NCI-H1436 treated with DMSO at 0.1 percent for 48 hours (cell line): ENCODE measurements at regions not wholly inside any gene's neighbourhood (a gene's known extent, or its start where the extent isn't known, plus 50 kb on each side); places are given as distances from the start of the nearest gene placed in this dataset.
"Not testable (repeated sequence)": the region's sequence is repeated elsewhere in the genome, so short reads cannot be mapped to it uniquely, and the experiment has no call there.

ENCODE experiments used
- DNase-seq: peaks from one replicate; lab custom pipeline; 2025; lab: John Stamatoyannopoulos, UW

GRCh38 chr11:67877316-67877715 is 126.6 kb downstream of the UNC93B1 start:
- not testable (repeated sequence) for DNase-seq

GRCh38 chr11:67873223-67873622 is 130.7 kb downstream of the UNC93B1 start:
- not testable (repeated sequence) for DNase-seq

GRCh38 chr11:67871168-67871567 is 132.7 kb downstream of the UNC93B1 start:
- not testable (repeated sequence) for DNase-seq

- not testable (repeated sequence) for DNase-seq
These were observed 141.0 kb downstream of the UNC93B1 start for GRCh38 chr11:67862896-67863295.

GRCh38 chr11:67859513-67860161 is 144.3 kb downstream of the UNC93B1 start:
- DNase-seq, result not testable (repeated sequence)

GRCh38 chr11:67850747-67851146 is 153.2 kb downstream of the UNC93B1 start:
- not testable (repeated sequence) for DNase-seq

- not testable (repeated sequence) for DNase-seq
These were observed 154.1 kb downstream of the UNC93B1 start for GRCh38 chr11:67849766-67850165.

GRCh38 chr11:67847896-67848875 is 155.7 kb downstream of the UNC93B1 start:
- DNase-seq, result not testable (repeated sequence)

- not testable (repeated sequence) for DNase-seq
These were observed 157.6 kb downstream of the UNC93B1 start for GRCh38 chr11:67846303-67846702.

GRCh38 chr11:67845296-67845695 is 158.6 kb downstream of the UNC93B1 start:
- not testable (repeated sequence) for DNase-seq

- not testable (repeated sequence) for DNase-seq
These were observed 163.3 kb downstream of the UNC93B1 start for GRCh38 chr11:67840599-67840998.

- DNase-seq, result not testable (repeated sequence)
These were observed 155.7 kb upstream of the ALDH3B2 start for GRCh38 chr11:67830152-67830551.

- not testable (repeated sequence) for DNase-seq
These were observed 152.5 kb upstream of the ALDH3B2 start for GRCh38 chr11:67826951-67827296.

GRCh38 chr11:67826028-67826950 is 151.9 kb upstream of the ALDH3B2 start:
- DNase-seq, result not testable (repeated sequence)

GRCh38 chr11:67824861-67825260 is 150.4 kb upstream of the ALDH3B2 start:
- DNase-seq, result not testable (repeated sequence)

GRCh38 chr11:67820081-67820480 is 145.7 kb upstream of the ALDH3B2 start:
- no peak for DNase-seq

GRCh38 chr11:67817558-67817957 is 143.1 kb upstream of the ALDH3B2 start:
- not testable (repeated sequence) for DNase-seq

GRCh38 chr11:67809301-67809700 is 134.9 kb upstream of the ALDH3B2 start:
- not testable (repeated sequence) for DNase-seq

GRCh38 chr11:67807896-67808295 is 133.5 kb upstream of the ALDH3B2 start:
- not testable (repeated sequence) for DNase-seq

- not testable (repeated sequence) for DNase-seq
These were observed 132.4 kb upstream of the ALDH3B2 start for GRCh38 chr11:67806728-67807235.

- not testable (repeated sequence) for DNase-seq
These were observed 131.8 kb upstream of the ALDH3B2 start for GRCh38 chr11:67806183-67806582.
